Heart right ventricle (tissue), 16 donors: ENCODE measurements at regions not wholly inside any gene's neighbourhood (a gene's known extent, or its start where the extent isn't known, plus 50 kb on each side); places are given as distances from the start of the nearest gene placed in this dataset.
A peak's percentile ranks its signal among the peaks of the same experiment; 100 is the strongest.

Experiments
- ATAC-seq, 8 donors: fragments of 200-7000 bp; cut with Tn5 transposase; one replicate each; pipeline ENCODE4 v1.9.1; 2020; ENCODE audit warnings: mild to moderate bottlenecking in 8 of 8, moderate library complexity in 8 of 8, moderate number of reproducible peaks in 1 of 8
- DNase-seq, 2 donors: peaks; one replicate each; pipeline ENCODE4 v3.0.0-alpha.2; 2020
- H3K27ac ChIP-seq, 10 donors: fragments of 200-600 bp; sonication (generic) in 2 of 10; one replicate each; pipeline versions ENCODE4 v1.5.0 to v1.8.0; 2020 to 2022; ENCODE audit warnings: mild to moderate bottlenecking in 3 of 10
- H3K27me3 ChIP-seq, 7 donors: fragments of 200-600 bp; one replicate each; pipeline ENCODE4 v1.8.0; 2021 to 2022; ENCODE audit warnings: mild to moderate bottlenecking in 2 of 7
- H3K36me3 ChIP-seq, 9 donors: fragments of 200-600 bp; sonication (generic) in 1 of 9; one replicate each; pipeline versions ENCODE4 v1.5.0 to v1.8.0; 2020 to 2022; ENCODE audit warnings: mild to moderate bottlenecking in 2 of 9
- H3K4me1 ChIP-seq, 9 donors: fragments of 200-600 bp; sonication (generic) in 1 of 9; one replicate each; pipeline versions ENCODE4 v1.5.0 to v1.8.0; 2020 to 2022; ENCODE audit warnings: mild to moderate bottlenecking in 4 of 9
- H3K4me3 ChIP-seq, 10 donors: fragments of 200-600 bp; sonication (generic) in 2 of 10; one replicate each; pipeline versions ENCODE4 v1.5.0 to v1.8.0; 2020 to 2022; ENCODE audit warnings: mild to moderate bottlenecking in 7 of 10, moderate library complexity in 2 of 10
- H3K9me3 ChIP-seq, 11 donors: fragments of 200-600 bp in 10 of 11; sonication (generic) in 2 of 11; one replicate each; pipeline versions ENCODE4 v1.5.0 to v1.8.0; 2013 to 2022; ENCODE audit warnings: mild to moderate bottlenecking in 2 of 11, control low read depth in 1 of 11, moderate library complexity in 1 of 11
- CTCF ChIP-seq, 9 donors: fragments of 200-600 bp; sonication (generic) in 2 of 9; IDR thresholded peaks; one replicate each; pipeline versions ENCODE4 v1.5.0 to v1.8.0; 2021 to 2022; ENCODE audit warnings: antibody characterized with exemption in 9 of 9, mild to moderate bottlenecking in 5 of 9, moderate library complexity in 1 of 9
- WGBS, 2 donors: extraction: QIAGEN DNeasy Blood & Tissue Kit; methylation state at CpG; one replicate each; pipeline ENCODE4 v1.1.7; 2013; ENCODE audit warnings: inconsistent platforms in 1 of 2; 5-methylcytosine and 5-hydroxymethylcytosine counted together
- intact Hi-C, 10 donors: fragments of 100-400 bp; cut with DNase I; formaldehyde crosslinking; loops; one replicate each; pipeline versions ENCODE4 v1.11.1 to v1.14.2; 2022
- donor health status: Arrhythmogenic right ventricular cardiomyopathy.
- donor health status: ischemic (EF 13 %, LVEDD 7.1; RV severe dilation, severe dysfunction).
- donor health status: healthy with polysubstance abuse.
- donor health status: DM: no; HTN: yes; CAD: no.
- donor health status: DM: no; HTN: no; CAD: no.
- donor health status: ischemic (EF 25% LVEDD 6.9; RV normal size, moderate dysfunction).
- donor health status: ischemic (EF 25% LVEDD 5.7; RV mildly dilated, moderate dysfunction).
- donor health status: healthy.
- donor health status: DM: yes; HTN: yes; CAD: no.
- donor health status: Ischemic cardiomyopathy.
- donor health status: ischemic (EF 35%, LVEDD 5.7; RV mildly dilated, moderate dysfunction).
- donor health status: nonischemic (EF 11% LVEDD 7.7; RV severe dilation, severe dysfunction).
- donor health status: DM: yes; HTN: yes; CAD: no.
- donor health status: PGD.
- donor health status: ischemic (EF 29% LVEDD 5.4; RV normal size, mild dysfunction).
- donor health status: nonischemic (EF 23%, LVEDD 6.1; RV moderate dilation, normal function).

GRCh38 chr1:194830387-194830786 is 1644.0 kb upstream of the B3GALT2 start:
- no peaks in the 10 kb centered on the region for H3K9me3 ChIP-seq
- H3K27me3 ChIP-seq = no peaks in the 10 kb centered on the region
- intact Hi-C loops = no loop called here
- H3K36me3 ChIP-seq = no peaks in the 10 kb centered on the region
- ATAC-seq (no peak), DNase-seq (no peak)
- H3K4me1 ChIP-seq = peaks cover 0 to 2% (median 0%) of the 10 kb centered on the region in 9 donors
- H3K4me3 ChIP-seq = no peak overlapping the region
- no peak overlapping the region for H3K27ac ChIP-seq
- TF ChIP-seq CTCF (IDR thresholded peaks at IDR 0.05) = no peak

DNA sequence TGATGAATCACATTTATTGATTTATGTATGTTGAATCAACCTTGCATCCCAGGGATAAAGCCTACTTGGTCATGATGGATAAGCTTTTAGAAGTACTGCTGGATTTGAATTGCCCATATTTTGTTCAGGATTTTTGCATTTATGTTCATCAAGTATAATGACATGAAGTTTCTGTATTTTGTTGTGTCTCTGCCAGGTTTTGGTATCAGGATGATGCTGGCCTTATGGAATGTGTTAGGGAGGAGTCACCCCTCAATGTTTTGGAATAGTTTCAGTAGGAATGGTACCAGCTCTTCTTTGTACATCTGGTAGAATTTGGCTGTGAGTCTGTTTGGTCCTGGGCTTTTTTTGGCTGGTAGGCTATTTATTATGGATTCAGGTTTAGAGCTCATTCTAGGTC is 1643.1 kb upstream of the B3GALT2 start:
- Histone ChIP-seq H3K4me3 (no peak overlapping the region), H3K27me3 (no peaks in the 10 kb centered on the region), H3K36me3 (no peaks in the 10 kb centered on the region), H3K27ac (no peak overlapping the region), H3K9me3 (no peaks in the 10 kb centered on the region), H3K4me1 (peaks cover 0 to 2% (median 0%) of the 10 kb centered on the region in 9 donors)
- intact Hi-C loops = no loop called here
- DNase-seq = no peak
- peak in 1 of 8 donors; percentile 62 for ATAC-seq
- no peak for TF ChIP-seq CTCF (IDR thresholded peaks at IDR 0.05)

- ATAC-seq (no peak), DNase-seq (no peak)
- no peak for TF ChIP-seq CTCF (IDR thresholded peaks at IDR 0.05)
- Histone ChIP-seq H3K4me3 (no peak overlapping the region), H3K9me3 (no peaks in the 10 kb centered on the region), H3K27ac (no peak overlapping the region), H3K4me1 (peaks cover 0 to 2% (median 0%) of the 10 kb centered on the region in 9 donors), H3K36me3 (no peaks in the 10 kb centered on the region), H3K27me3 (no peaks in the 10 kb centered on the region)
- intact Hi-C loops = no loop called here
- WGBS, 2 donors = 58 to 69% methylated on average over 1 of the region's 1 CpG
These were observed 1639.0 kb upstream of the B3GALT2 start for GRCh38 chr1:194825382-194825781.

GRCh38 chr1:194821091-194821490 is 1634.7 kb upstream of the B3GALT2 start:
- intact Hi-C loops = no loop called here
- no peaks in the 10 kb centered on the region for H3K36me3 ChIP-seq
- no peaks in the 10 kb centered on the region for H3K4me1 ChIP-seq
- no peak overlapping the region for H3K27ac ChIP-seq
- ATAC-seq (no peak), DNase-seq (no peak)
- no peaks in the 10 kb centered on the region for H3K9me3 ChIP-seq
- TF ChIP-seq CTCF (IDR thresholded peaks at IDR 0.05) = no peak
- no peaks in the 10 kb centered on the region for H3K27me3 ChIP-seq
- 84 to 89% methylated on average over 1 of the region's 1 CpG for WGBS, 2 donors
- H3K4me3 ChIP-seq = no peak overlapping the region

DNA sequence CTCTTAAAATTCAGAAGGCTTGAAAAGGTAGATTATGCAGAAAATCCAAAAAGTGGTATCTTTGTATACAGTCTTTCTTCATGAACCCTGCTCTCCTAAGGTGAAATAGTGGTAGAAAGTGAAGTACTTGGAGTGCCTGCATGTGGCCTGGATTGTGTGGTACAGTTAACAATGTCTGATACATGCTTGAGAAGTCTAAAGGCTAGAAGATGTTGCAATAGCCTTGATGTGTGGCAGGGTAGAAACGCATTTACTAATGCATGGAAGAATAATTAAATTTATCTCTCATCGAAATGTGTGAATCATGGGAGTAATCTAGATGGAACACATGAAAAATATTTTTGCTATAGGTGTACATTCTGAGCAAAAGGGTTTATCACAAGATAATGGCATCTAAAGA is 1632.3 kb upstream of the B3GALT2 start:
- WGBS, 2 donors = 86 to 87% methylated on average over 2 of the region's 2 CpGs
- Histone ChIP-seq H3K36me3 (no peaks in the 10 kb centered on the region), H3K9me3 (no peaks in the 10 kb centered on the region), H3K4me3 (no peak overlapping the region), H3K4me1 (no peaks in the 10 kb centered on the region), H3K27me3 (no peaks in the 10 kb centered on the region), H3K27ac (no peak overlapping the region)
- DNase-seq (no peak), ATAC-seq (no peak)
- intact Hi-C loops = no loop called here
- TF ChIP-seq CTCF (IDR thresholded peaks at IDR 0.05) = no peak
